D721Med (cell line): ENCODE measurements at regions not wholly inside any gene's neighbourhood (a gene's known extent, or its start where the extent isn't known, plus 50 kb on each side); places are given as distances from the start of the nearest gene placed in this dataset.

Source experiments
- DNase-seq: peaks from one replicate; pipeline ENCODE4 v3.0.0; 2011; ENCODE audit warnings: low spot score; ENCODE audit not compliant: insufficient read length
- FAIRE-seq: peaks from 2 replicates; lab custom pipeline; 2011; peaks lifted over from hg19 to GRCh38; lab: Jason Lieb, UNC
- CTCF ChIP-seq: IDR thresholded peaks from 2 replicates; pipeline ENCODE4 v1.5.1; 2012; ENCODE audit warnings: mild to moderate bottlenecking, control low read depth; ENCODE audit not compliant: insufficient read depth; ENCODE audit errors: missing control alignments

- no peak for TF ChIP-seq CTCF
- FAIRE-seq (no peak), DNase-seq (no peak)
Measured at GRCh38 chr3:190227064-190227463, 95.2 kb downstream of the CLDN1 start.

GRCh38 chr3:190224863-190225692 lies 97.2 kb downstream of the CLDN1 start:
- no peak for FAIRE-seq
- TF ChIP-seq CTCF: peak; percentile 38
- DNase-seq: no peak

- FAIRE-seq: no peak
- no peak for TF ChIP-seq CTCF
- DNase-seq: no peak
Measured at GRCh38 chr3:190224456-190224855, 97.8 kb downstream of the CLDN1 start.

- no peak for DNase-seq
- TF ChIP-seq CTCF: no peak
- FAIRE-seq: no peak
Measured at GRCh38 chr3:190222916-190223315, 99.3 kb downstream of the CLDN1 start.

GRCh38 chr3:190222360-190222759 lies 99.9 kb downstream of the CLDN1 start:
- DNase-seq (no peak), FAIRE-seq (no peak)
- no peak for TF ChIP-seq CTCF

- TF ChIP-seq CTCF: no peak
- DNase-seq: no peak
- FAIRE-seq: no peak
Measured at GRCh38 chr3:190220362-190220761, 99.7 kb upstream of the P3H2 start.

GRCh38 chr3:190217081-190217480 lies 96.4 kb upstream of the P3H2 start:
- FAIRE-seq (no peak), DNase-seq (no peak)
- no peak for TF ChIP-seq CTCF
